ENCODE measurements at regions not wholly inside any gene's neighbourhood (a gene's known extent, or its start where the extent isn't known, plus 50 kb on each side); places are given as distances from the start of the nearest gene placed in this dataset.

DNA sequence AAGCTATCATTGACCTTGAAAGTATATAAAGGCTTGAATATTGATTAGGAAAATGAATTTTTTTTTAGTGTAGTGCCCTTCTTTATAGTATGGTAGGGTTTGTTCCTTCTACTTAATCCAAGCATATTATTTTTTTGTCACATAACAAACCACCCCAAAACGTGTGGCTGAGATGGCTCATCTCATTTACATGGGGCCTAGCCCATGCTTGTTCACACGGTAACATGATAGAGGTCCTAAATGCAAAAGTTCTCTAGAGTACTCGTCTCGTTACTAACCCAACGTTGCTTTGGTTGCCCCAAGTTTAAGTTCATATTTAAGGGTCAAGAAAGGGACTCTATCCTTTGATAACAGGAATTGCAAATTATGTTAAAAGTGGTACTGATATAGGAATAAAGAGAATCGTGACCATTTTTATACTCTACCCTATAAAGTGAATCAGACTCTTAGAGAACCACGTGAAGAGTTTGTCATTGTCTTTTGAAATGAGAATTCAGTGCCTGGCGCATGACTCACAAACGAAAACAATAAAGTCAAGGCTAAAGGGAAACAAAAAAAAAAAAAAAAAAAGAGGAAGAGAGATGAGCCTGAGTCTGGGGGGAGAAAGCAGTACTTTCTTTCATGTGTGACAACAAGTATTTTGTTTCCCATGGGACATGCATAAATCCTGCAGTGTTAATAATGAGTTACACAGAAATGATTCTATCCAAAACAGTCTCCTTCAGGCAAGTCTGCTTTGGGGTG, 402.8 kb upstream of the NWD2 start:
- DNase-seq, result no peak

GRCh38 chr4:36844448-36844847, 400.1 kb upstream of the NWD2 start:
- DNase-seq, result no peak

GRCh38 chr4:36852856-36853255, 391.7 kb upstream of the NWD2 start:
- DNase-seq, result no peak

DNA sequence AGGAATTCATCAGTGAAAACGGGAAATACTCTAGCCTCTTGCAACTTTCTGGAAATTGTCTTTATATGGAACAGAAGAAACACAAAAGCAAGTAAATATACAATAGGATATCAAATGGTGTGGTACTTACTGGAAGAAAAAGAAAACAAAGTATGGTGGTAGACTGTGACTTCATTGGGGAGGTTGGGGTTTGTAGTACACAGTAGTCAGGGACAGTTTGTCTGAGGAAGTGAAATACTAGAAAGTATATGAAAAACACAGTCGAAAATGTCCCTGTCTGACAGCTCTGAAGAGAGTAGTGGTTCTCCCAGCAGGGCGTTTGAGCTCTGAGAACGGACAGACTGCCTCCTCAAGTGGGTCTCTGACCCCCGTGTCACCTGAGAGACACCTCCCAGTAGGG, 390.0 kb upstream of the NWD2 start:
- DNase-seq, result no peak

DNA sequence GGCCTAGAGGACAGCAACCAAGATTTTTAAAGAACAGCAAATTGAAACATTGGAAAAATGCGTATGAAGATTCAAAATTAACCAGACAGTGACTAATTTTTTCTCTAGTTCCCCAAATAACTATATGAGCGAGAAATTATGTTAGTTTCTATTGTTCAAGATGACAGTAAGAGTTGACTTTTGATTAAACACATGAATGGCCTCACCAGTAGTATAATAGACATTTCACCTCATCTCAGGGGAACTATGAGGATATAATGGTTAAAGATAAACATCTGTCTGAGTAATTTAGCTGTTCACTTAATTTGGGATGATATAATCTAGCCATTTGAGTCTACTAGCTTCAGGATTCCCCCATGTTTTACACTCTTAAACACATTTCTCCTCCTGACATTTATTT, 380.9 kb upstream of the NWD2 start:
- no peak for DNase-seq

DNA sequence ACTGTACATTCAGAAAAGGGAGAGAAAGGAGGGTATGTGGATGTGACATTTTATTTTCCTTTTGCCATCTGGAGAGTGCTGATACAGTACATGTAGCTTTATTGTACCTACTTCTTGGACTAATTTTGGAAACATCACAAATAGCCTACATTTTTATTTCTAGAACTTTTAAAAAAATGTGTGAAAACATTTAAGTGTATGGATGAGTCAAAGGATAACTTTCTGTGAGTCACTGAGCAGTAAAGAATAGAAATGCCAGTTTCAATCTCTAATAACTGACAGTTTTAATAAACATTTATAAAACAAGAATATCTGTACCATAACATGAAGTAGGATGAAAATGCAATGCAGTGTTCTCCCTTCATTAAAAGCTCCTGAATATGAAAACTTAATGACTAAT, 374.4 kb upstream of the NWD2 start:
- DNase-seq, result no peak

GRCh38 chr4:36872679-36873078, 371.9 kb upstream of the NWD2 start:
- DNase-seq, result no peak

DNA sequence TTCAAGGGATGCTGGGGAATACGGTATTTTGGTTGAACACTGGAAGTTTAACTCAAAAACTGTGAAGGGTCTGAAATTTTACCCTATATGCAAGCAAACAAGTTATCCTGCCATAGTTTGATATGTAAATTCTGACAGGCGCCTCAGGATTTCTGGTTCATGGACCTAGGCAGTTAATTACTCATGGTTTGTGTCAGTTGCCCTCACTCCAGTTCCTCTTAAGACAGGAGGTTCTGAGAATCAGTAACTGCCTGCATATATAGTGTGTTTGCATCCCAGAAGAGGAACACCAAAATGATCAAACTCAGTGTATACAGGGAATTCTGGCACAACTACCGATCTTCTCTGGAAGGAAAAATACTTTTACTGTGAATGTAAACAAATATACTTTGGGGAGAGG, 360.4 kb upstream of the NWD2 start:
- DNase-seq, result no peak

DNA sequence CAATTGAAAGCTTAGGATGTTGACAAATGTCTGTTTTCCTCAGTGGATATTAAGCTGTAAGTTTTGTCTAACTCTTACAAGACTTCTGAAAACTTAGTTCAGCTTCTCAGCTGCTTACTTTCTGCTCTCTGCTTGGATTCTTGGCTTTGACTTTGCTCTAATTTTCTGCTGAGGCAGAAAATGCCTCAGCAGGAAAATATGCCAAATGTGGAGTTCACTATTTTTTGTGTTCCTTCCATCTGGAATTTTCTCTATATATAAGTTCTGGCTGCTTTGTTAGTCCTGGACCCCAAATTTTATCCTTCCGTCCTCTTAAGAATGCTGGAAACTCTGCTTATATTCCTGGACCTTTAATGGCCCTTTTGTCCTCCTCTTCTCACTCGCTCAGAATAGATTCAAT, 352.6 kb upstream of the NWD2 start:
- DNase-seq, result no peak

- no peak for DNase-seq
These were observed 344.0 kb upstream of the NWD2 start for GRCh38 chr4:36900446-36900987.

DNA sequence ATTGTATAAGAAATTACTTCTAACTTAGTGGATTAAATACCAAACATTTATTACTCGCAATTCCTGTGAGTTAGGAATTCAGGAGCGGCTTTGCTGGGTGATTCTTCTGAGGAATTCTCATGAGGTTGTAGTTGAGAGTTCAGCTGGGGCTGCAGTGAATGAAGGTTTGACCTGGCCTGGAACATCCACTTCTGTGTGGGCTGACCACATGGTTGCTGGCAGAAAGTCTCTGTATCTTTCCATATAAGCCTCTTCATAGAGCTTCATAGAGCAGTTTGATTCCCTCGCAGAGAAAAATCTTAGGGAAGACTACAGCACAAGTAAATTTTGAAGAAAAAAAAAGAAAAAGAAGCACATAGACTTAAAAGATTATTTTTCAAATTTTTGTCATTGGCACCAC, 339.7 kb upstream of the NWD2 start:
- DNase-seq, result no peak

- no peak for DNase-seq
These were observed 330.4 kb upstream of the NWD2 start for GRCh38 chr4:36914106-36914505.

- no peak for DNase-seq
These were observed 328.8 kb upstream of the NWD2 start for GRCh38 chr4:36915717-36916116.

- DNase-seq, result no peak
These were observed 327.1 kb upstream of the NWD2 start for GRCh38 chr4:36917413-36917812.

DNA sequence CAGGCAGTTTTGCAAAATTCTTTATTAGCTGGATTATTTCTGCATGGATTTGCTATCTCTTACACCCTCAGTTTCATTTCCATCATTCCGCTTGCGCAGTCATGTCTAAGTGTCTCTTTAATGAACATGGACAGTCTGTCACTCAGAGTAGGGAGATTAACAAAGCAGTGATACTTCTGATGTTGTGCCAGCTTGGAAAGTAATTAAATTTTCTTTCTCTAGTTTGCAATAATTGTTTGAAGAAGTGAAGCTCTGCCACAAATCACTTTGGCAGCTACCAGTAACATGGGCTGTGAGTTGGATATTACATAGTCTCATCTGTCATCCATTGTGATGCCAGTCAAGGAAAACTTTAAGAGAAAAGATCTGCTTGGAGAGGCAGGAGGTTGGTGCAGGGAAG, 324.8 kb upstream of the NWD2 start:
- no peak for DNase-seq

GRCh38 chr4:36921476-36922216, 322.9 kb upstream of the NWD2 start:
- DNase-seq, result no peak

DNA sequence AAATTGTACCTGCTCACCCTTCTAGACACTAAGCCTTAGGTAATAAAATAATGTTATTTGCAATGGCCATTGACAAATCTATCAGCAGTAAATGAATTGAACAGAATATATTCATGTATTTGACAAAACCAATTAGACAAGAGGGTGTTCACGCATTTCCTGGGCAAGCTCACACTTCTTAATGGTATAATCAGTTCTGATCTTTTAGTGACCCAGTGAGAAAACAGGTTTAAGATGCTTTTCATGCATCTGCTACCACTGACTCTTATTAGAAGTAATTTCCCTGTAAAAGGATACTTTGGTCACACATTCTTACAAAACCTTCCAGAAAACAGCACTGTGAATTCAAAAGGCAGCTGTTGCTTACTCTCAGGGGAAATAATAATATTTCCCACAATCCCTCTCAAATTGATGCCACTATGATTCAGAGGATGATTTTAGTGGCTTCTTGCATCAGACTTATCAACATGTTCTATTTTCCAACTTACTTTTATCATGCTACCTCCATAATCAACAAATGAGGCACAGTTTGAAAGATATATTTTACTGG, 313.9 kb upstream of the NWD2 start:
- DNase-seq, result no peak

DNA sequence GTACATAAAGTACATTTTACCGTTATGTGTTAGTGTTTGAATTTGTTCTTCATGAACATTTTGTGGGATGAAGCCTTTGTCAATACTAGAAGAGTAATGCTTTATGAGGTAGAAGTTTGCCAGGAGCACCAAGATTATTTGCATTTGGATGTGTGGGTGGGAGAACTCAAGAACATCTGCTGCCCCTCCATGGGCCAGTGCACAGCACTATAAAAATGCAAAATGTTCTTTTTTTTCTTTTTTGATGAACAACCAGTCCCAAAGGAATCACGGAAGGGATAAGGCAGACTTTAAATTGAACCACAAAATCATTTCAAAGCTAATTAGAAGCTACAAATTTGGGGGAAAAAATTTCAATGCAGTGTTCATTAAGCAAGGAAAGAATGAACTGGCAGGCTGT, 300.3 kb upstream of the NWD2 start:
- DNase-seq, result no peak

DNA sequence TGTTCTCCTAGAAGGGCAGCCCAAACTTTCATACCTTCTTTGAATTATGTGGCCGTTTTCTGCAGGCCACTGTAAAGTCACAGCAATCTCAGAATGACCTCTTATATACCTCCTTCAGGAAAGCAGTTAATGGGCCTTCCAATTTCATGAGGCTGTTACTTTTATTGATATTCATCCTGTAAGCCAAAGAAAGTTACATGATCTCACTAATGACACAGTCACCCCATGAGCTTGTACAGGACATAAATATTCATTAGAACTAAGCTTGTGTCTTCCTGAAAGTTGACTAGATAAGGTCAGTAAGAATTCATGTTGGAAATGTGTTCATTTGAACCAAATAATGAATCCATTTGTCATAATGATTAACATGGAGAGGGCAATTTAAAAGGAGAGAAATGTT, 283.1 kb upstream of the NWD2 start:
- DNase-seq, result no peak

- DNase-seq, result no peak
These were observed 277.6 kb upstream of the NWD2 start for GRCh38 chr4:36966756-36967460.

DNA sequence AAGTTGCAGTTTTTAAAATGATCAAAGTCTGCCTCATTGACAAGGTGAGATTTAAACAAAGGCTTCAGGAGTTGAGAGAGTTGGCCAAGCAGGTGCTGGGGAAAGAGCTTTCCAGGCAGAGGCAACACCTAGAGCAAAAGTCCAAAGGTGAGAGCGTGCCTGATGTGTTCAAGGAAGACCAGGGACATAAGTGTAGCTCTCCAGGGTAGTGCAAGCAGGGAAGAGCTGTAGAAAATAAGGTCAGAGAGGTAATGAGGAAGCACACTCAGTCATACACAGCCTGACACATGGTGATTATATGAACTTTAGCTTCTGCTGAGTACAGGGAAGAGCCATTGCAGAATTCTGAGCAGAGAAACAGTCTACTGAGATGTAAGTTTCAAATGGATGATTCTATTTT, 265.0 kb upstream of the NWD2 start:
- DNase-seq, result no peak

- no peak for DNase-seq
These were observed 254.2 kb upstream of the NWD2 start for GRCh38 chr4:36990128-36990872.

DNA sequence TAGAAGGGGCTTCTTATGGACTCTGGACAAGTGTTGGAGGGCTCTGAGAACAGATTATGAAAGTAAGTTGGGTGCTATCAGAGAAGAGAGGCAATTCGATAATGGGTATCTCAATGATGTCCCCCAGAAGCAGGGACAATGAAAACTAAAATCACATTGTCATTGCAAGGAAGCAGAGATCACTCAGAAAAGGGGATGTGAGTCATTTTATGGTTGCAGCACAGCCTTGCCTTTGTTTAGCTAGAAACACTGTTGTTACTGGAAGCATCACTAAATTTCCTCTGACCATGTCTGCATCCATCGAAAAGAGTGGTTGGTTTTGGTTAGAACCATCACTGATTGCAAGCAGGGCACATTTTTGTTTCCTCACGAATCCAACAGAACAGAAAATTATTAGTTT, 246.8 kb upstream of the NWD2 start:
- DNase-seq, result no peak
